Pons (tissue), 1 donor: ENCODE measurements at regions not wholly inside any gene's neighbourhood (a gene's known extent, or its start where the extent isn't known, plus 50 kb on each side); places are given as distances from the start of the nearest gene placed in this dataset.
"Not testable (repeated sequence)": the region's sequence is repeated elsewhere in the genome, so short reads cannot be mapped to it uniquely, and the experiment has no call there.

Experiments
- DNase-seq: peaks from one replicate; pipeline ENCODE4 v3.0.0-alpha.2; 2016; ENCODE audit warnings: low spot score

- no peak for DNase-seq
Observed at GRCh38 chr2:184091456-184091855, 506.9 kb upstream of the ZNF804A start.

DNA sequence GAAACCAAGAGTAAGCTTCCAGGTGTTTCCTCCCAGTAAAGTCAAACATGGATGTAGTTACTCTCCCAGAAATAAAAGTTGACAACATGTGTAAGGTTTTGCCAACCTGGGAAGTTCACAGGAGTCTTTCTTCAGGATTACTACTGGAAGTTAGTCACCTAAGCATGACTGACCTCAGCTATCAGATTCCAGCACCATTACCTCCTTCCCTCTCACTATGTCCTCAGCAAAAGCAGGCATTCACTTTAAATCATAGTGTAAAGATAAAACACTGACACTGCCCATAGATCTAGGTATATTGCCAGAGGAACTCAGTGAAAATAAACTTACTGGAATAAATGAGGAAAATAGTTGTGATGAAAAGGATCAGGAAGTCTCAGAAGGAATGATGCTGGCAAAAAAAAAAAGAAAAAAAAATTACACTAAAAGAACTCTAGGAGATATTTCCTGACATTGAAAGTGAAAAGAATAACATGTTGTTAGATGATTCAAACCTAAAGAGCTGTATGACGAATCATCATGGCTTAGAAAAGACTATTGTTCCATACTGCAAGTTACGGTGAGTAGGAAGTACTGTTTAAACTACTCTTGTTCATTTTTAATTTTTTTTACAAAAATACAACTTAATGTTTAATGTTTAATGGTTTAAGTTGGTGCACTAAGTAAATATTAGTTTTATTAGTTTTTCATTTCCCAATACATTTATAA, 484.5 kb upstream of the ZNF804A start:
- no peak for DNase-seq

DNA sequence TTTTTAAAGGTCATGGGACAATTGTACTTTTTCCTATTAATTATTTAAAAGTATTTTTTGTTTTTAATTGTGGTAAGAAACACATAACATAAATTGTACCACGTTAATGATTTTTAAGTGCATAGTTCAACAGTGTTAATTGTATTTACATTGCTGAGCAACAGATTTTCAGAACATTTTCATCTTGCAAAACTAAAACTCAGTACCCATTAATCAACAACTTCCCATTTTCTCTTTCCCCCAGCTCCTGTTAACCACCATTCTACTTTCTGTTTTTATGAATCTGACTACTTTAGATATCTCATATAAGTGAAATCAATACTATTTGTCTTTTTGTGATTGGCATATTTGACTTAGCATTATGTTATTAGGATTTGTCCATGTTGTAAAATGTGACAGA, 483.9 kb upstream of the ZNF804A start:
- DNase-seq, result no peak

DNA sequence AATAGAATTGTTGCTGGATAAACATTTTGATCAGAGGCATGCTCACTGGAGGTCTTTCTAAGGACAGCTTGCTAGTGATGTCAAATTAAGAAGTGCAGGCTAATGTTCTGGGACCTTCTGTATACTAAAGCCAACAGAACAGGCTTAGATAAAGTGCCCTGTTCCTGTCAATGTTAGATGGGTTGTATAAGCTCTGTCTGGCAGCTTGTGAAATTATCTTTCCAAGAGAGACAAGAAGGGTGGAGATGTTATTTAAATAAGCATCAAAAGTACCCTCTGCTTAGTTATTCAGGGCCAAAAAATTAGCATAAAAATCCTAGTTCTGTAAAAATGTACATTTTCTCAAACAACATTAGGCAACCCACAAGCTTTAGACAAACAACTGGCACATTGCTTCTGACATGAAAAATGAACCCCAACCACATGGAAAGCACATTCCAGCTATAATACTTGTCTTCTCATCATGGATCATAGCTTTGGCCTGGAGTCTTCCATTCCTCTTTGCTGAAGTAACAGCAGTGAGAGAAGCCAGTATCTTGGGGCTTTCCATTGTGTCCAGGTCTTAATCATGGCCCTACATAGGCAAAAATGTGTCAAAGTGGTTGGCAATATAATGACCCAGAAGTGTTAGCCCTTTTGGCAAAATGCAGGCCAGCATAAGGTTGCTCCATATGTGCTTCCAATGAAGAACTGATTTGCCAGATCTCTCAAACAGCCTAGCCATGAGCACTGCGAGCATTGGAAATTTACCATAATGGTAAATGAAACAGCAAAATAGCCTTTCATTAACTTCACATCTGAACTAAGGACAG, 478.1 kb upstream of the ZNF804A start:
- peak; percentile 13 for DNase-seq

- no peak for DNase-seq
Observed at GRCh38 chr2:184125867-184126266, 472.5 kb upstream of the ZNF804A start.

DNA sequence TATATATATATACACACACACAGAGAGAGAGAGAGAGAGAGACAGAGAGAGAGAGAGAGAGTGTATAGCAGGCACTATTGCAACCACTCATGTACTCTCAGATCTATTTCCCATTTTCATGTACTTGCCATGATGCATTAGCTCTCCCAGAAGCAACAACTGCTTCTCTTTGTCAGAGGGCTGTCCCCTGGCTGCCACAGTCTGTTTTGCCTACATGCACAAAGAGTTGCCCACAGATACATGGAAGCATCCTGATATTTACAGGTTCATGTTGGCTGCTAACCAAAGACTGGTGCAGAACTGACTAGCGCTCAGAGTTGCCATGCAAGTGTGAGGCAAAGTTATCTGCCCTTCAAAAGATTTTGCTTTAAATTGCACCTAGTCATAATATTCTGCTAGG, 469.3 kb upstream of the ZNF804A start:
- DNase-seq, result no peak

GRCh38 chr2:184137955-184138354, 460.4 kb upstream of the ZNF804A start:
- DNase-seq, result no peak

DNA sequence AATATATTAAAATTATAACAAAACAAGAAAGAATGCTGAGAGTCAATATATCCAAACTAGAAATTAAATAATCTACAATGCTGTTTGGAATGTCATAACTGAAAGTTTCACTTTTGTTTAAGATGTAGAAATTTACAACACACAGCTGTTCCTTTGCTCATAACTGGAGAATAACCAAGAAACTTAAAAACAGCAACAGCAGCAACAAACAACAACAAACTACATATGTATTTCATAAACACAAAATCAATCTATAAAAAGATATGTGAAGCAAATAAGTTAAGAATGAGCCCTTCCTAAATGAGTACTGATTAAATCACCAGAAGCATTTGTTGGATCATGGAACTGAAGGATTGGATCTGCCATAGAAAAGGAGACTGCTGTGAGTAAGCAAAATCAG, 456.5 kb upstream of the ZNF804A start:
- no peak for DNase-seq

- DNase-seq, result no peak
Observed at GRCh38 chr2:184154438-184154837, 443.9 kb upstream of the ZNF804A start.

DNA sequence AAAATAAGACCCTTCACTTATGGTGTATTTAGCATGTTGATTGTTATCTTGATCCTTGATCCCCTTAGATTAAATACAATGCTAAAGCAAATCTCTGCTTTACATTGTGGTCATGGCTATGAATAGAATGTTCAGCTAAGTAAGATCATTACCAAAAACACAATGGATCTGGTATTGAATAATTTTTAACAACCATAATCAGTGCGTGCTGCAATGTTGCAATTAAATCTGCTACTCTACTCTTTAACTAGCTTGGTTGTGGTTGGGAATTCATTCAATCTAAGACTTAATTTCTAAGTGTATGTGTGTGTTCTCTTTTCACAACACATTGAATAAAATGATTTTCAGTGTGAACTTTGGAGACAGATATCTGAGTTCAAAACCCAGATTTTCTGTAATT, 442.5 kb upstream of the ZNF804A start:
- no peak for DNase-seq

GRCh38 chr2:184157141-184157540, 441.2 kb upstream of the ZNF804A start:
- DNase-seq, result no peak

- no peak for DNase-seq
Observed at GRCh38 chr2:184162426-184162825, 435.9 kb upstream of the ZNF804A start.

GRCh38 chr2:184168823-184169222, 429.5 kb upstream of the ZNF804A start:
- DNase-seq, result not testable (repeated sequence)

GRCh38 chr2:184169366-184169765, 429.0 kb upstream of the ZNF804A start:
- DNase-seq, result no peak

- DNase-seq, result no peak
Observed at GRCh38 chr2:184174493-184175104, 423.7 kb upstream of the ZNF804A start.

DNA sequence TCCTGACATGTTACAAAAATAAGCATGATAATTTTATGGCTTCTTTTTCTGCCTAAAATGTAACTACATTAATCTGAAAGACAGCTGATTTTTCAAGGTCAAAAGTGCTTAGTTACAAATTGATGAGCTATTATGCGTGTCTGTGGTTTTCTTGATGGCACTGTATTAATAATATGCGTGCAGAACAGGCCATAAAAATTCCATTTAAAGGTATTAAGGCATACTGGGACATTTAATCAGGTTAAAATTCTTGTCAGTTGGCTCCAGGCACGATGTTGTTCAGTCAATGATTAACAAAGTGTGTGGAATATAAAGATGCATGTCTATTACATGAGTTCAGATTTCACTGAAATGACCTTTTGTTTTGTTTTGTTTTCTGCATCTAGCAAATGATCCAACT, 420.1 kb upstream of the ZNF804A start:
- no peak for DNase-seq

DNA sequence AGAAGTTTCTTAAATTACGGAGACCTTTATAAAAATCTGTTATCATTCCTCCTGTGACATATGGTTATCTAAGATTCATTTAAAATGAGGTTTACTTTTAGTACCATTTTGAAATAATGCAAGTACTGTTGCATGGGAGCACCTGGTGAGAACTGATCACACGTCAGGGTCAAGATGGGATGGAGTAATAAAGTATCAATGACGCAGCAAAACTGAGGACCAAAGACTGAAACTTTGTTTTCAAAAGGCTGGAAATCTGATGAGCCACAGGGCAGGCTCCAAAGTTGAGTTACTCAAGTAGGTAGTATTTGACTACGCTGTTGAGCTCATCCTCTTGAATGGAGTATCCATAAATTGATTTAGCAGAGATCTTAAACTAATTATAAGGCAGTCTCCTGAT, 411.9 kb upstream of the ZNF804A start:
- DNase-seq, result no peak

DNA sequence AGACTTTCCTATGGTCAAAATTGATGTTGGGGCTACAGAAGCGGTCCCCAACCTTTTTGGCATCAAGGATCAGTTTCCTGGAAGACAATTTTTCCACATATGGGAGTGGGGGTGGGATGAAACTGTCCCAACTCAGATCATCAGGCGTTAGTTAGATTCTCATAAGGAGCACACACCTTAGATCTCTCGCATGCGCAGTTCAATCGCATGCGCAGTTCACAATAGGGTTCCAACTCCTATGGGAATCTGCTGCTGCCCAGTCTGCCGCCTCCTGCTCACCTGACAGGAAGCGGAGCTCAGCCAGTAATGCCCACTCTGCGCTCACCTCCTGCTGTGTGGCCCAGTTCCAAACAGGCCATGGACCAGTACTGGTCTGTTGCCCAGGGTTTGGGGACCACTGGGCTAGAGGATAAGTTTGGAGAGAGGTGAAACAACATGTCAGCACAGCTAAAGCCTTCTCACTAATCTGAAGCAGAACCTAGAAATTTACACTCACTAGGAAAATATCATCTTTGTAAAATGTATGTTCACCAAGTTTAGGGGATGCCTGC, 410.8 kb upstream of the ZNF804A start:
- no peak for DNase-seq

GRCh38 chr2:184190725-184191124, 407.6 kb upstream of the ZNF804A start:
- DNase-seq, result no peak

DNA sequence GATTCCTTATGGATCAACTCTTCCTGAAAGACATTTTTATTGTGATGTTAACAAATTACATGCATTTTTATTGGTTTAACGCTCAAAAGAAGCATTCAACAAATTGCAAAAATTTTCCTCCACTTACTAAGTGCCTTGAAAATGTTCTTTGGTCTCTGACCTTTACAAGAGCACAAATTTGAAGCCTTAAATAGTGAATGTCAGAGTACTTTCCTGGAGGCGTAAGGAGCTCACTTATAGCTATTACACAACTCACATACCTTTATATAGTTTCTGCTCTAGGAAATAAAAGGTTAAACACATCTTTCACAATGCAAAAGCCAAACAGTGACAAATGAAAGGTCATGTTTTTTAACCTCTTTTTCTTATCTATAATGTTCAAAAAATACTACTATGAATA, 405.7 kb upstream of the ZNF804A start:
- DNase-seq, result no peak

- DNase-seq, result no peak
Observed at GRCh38 chr2:184197413-184197812, 400.9 kb upstream of the ZNF804A start.

- DNase-seq, result not testable (repeated sequence)
Observed at GRCh38 chr2:184198791-184199190, 399.5 kb upstream of the ZNF804A start.

GRCh38 chr2:184199274-184199673, 399.1 kb upstream of the ZNF804A start:
- no peak for DNase-seq
